GM18909 (cell line): ENCODE measurements at regions not wholly inside any gene's neighbourhood (a gene's known extent, or its start where the extent isn't known, plus 50 kb on each side); places are given as distances from the start of the nearest gene placed in this dataset.
A peak's percentile ranks its signal among the peaks of the same experiment; 100 is the strongest.
"Not testable (repeated sequence)": the region's sequence is repeated elsewhere in the genome, so short reads cannot be mapped to it uniquely, and the experiment has no call there.

Source experiments
- ATAC-seq: cut with Tn5 transposase; IDR thresholded peaks from one replicate; pipeline ENCODE4 v1.9.1; 2021; ENCODE audit warnings: mild to moderate bottlenecking; ENCODE audit not compliant: unreplicated experiment, poor library complexity

DNA sequence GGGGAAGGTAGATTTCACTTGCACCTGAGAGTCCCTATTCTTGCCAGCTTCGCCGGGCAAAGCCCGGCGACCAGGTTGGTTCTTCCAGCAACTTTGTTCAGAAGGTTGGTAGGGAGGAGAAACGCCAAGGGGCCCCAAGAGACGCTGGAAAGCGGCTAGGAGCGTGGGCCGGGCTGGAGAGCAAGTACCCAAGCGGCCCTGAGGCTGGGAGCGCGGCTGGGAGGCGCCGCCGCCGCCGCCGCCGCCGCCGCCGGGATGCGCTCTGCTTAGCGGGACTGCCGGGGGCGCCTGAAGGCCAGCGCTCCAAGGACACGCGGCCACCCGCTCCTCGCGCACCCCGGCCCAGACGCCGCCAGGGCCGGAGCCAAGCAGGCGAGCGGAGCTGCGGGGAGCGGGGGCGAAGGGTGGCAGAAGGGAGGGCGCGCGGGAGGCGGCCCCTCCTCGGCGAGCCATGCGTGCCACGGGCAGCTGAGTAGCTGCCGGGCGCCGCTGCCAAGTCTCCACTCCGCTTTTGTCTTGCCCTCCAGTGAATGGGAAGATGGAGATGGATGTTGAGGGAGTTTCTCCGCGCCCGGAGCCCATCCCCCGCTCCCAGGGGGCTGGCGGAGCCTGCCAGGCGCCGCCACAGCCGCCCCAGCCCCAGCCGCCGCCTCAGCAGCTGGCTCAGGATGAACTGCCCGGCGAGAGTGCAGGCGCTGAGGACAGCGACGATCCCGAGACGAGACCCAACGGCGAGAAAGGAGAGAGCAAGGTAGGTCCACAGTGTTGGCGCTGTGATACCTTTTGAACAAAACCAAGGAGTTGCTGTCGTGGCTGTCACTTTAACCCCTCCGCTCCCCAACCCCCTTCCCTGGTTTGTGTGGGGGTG lies 227.4 kb upstream of the AZI2 start:
- ATAC-seq, result no peak

DNA sequence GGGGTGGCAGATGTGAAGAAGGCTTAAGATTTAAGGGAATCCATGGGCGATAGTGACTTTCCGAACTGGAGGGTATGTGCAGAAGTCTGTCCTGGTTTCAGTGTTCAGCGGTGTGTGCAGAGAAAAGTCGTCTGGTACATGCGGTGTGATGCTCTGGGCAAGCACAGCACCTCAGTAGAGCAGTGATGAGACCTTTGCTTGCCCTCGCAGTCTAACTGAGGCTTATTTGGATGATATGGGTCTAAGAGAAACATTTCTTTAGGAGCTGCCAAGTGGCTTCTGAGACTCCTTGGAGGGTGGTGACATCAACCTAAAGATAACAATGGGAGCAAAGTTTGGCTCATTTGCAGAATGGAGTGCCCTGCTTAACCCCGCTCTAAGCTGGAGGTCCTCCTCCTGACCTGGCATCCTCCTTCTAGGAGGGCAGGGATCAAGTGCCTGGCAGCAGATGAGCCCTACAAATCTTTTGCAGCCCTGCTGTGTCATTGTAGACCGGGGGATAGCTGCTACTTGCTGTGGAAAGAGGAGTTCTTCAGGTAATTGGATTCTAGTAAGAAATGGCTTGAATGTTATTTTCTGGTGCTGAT lies 228.1 kb upstream of the AZI2 start:
- no peak for ATAC-seq

DNA sequence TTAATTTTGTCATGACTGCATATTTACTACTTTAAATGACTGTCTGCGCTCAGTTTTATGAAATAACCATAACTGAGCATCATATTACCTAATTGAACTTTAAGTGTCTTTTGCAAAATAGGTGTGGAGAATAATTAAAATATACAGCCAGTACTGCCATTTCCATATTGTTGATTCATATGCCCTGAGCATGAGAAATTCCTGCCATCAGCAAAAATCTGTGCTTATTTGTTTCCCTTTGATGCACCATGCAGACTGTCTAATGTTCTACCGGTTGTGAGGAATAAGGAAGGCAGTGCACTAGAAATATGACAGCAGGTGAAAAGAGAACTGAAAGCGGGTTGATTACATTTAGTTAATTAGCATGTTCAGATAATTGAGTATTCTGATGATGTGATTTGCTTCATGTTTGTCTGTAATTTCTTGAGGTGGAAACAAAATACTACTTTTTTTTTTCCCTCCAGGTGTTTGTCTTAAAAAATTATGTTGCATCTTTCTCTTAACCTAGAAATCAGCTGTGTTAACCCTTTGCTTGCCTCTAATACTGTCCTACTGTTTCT lies 229.4 kb upstream of the AZI2 start:
- no peak for ATAC-seq

DNA sequence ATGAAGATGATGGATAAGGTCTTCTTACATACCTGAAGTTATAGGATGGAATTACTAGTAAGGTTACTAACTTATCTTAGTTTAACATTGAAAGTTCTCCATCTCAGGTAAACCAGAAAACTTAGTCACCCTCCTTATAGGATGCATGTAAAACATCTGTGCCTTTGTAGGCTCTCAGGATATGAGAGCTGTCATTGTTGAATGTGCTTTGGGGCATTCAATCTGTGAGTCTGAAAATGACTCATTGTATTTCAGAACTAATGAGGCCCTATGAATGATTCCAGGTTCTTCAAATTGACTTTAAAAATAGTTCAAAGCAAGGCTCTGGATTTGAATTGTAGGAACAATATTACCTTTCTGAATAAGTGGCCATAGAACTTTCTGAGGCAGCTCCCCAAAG lies 237.7 kb upstream of the AZI2 start:
- ATAC-seq, result no peak

DNA sequence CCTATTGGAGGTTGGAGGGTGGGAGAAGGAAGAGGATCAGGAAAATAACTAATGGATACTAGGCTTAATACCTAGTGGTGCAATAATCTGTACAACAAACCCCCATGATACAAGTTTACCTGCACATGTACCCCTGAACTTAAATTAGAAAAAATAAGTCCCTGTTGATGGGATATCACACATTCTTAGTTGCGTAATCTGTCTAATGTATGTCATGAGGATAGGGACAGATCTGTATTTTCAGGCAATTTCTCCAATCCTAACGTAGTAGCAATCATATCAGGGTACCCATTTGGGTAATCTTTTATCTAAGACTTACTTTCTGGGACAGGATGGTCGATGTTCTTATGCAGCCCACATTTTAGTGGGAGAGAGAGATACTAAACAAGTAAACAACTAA lies 239.1 kb upstream of the AZI2 start:
- no peak for ATAC-seq

DNA sequence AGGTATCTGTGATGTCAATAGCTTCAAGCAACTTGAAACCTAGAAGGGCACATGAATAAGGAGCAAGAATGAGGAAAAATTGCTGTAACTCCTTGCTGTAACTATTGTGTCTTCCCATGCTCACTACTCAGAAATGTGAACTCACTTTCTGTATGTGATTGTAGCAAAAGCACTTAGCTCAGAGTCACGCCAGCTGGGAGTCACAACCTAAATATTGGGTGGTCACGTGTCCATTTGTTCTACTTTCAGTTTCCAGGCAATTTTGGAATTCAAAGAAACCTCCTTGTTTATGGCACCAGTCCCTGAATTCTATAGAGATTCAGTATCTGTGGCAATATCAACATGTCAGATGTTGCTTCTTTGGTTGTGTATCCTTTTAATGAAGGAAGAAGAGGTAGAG lies 241.6 kb upstream of the AZI2 start:
- ATAC-seq, result no peak

DNA sequence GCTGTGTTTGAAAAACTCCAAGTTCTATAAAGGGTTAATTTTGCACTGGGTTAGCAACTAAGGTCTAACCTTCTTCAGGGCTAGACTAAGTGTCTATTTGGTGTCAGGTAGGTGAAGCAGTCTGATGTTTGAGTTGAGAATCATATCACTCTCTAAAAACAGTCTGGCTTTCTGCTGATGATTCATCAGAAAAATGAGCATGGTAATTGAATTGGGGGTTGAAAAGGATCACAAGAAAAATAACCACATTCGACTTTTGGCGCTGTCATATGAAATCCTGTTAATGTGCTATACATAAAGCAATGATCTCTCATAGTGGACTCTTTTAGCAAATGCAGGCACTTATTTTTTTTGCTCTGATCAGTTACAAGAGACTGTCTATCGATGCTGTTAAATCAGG lies 242.2 kb upstream of the AZI2 start:
- ATAC-seq, result no peak

DNA sequence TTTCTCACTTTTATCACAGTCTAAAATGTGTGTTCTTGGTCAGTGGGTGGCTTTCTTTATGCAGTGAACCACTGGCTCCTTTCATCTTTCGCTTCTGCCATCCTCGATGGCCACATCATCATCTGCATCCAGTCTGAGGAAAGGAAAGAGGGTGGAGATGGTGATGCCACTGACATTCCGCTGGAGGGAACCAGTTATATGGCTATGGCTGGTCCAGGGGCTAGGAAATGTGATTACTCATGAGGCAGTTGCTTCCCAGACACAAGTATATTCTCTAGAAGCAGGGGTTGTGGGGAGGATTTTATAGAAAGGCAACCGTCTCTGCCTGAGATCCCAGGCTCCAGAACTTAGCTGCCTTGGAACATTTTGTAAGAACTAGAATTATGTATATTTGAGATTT lies 246.7 kb upstream of the AZI2 start:
- no peak for ATAC-seq

DNA sequence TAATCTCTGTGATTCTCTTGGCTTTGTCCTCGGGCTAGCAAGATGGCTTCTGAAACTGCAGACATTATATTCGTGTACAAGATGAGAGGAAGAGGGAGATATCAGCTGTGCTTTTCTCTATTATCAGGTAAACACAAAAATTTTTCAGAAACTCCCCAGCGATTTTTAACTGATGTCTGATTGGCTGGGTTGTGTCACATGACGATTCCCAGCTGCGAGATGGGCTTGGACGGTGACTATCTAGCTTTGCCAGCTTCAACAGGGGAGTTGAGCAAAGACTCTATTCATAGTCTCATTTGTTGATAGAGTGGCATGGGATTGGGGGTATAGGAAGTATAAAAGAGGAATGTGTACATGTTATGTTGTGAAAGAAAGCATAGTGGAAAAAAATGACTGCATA lies 248.8 kb upstream of the AZI2 start:
- ATAC-seq, result no peak

DNA sequence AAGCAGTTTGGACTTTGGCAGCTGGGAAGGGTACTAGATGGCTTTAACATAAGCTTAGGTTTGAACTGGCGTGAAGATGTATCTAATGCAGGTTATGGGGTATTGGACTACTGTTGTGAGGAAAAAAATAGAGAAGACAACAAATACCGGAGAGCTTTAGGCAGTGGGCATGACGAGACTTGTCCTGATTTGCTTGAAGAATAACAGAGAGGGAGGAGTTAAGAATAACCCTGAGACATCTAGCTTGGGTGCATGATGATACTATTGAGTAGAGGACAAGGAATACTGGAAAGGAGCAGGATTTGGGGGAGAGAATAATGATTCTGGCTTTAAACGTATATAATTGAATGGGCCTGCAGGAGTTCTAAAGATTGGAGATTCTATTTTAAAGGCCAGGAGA lies 249.5 kb upstream of the AZI2 start:
- no peak for ATAC-seq

DNA sequence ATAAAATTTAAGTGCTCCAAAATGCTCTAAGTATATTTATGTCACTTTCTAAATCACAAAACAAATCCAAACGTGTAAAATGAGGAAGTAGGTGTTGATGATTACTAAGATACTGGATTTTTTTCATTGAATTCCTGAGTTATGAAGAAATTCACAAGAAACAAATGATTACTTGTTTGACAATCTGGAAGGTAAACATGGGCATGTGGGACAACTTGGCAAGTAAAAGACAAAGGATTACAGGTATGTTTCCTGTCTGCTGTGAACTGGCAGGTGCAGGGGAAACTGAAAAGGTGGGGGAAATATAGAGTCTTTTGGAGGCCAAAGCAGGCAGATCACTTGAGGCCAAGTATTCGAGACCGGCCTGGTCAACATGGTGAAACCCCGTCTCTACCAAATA lies 252.7 kb upstream of the AZI2 start:
- ATAC-seq, result no peak

DNA sequence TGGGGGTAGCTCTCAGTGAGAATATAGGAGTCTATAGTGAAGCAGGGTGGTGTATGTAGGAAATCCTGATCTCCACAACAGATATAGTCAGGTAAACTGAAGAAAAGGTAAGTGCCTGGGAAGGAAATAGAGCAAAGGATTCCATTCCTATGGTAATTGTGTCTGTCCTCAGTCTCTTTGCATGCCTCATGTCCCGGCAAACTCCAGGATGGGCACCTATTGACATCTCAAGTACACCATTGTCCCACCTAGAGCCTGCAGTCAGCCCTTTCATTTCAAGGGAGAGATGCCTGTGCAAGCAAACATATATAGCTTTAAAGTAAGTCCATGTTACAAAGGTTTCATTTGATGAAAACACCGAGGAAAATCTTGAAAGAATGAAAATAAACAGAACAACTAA lies 257.7 kb upstream of the AZI2 start:
- ATAC-seq, result no peak

DNA sequence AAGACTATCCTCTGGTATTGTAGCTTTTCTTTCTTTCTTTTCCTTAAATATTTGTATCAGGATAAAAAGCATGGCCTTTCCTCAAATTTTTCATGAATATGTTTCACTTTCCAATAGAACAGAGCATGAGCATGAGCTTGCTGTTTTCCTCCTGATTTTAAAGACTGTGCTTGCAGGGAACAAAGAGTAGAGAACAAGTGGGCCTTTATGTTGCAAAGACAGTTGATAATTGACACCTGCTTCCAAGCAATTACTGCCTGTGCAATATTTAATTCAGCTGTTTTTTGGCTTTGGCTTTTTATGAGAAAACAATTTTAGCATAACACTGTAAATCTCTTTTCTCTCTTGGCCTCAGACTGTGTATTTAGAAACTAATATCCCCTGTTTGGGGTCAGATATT lies 263.6 kb upstream of the AZI2 start:
- no peak for ATAC-seq

DNA sequence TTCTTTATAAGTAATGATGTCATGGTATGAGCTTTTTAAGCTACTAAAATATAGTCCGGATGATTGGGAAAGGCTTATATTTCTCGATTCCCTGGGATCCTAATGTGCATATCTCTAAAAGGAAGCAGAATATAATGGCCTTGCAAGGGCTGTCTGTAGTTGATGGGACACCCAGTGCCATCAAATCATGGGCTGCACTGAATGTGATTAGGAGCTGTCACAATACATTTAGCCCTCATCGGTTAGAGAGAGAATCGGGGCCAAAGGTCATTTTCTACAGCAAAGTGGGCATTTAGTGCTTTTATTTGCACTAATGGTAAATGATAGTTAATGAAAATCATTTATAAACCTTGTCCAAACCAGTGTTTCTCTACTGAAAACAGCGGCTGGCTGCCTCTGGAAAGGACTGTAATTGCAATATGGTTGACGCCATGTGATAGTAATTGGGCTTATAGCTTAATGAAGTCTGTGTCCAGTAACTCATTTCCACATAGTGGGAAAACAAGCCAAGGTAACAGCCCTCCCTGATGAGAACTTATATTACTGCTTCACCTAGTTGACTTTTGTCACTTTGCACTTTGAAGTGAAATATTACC lies 265.0 kb upstream of the AZI2 start:
- no peak for ATAC-seq

DNA sequence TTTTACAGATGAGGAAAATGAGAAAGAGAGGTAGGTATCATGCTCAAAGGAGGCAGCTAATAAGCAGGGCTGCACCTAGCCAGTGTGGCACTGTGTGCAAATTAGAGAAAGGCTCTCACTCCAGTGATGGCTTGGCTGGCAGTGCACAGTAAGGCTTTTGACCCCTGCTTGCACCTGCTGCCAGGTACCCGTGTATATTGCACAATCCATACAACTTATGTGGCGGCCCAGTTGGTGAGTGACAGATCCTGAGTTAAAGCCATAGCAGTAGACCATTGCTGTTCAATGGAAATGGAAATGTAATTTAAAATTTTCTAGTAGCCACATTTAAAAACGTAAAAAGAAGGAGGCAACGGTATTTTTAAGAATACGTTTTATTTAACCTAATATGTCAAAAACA lies 266.4 kb upstream of the AZI2 start:
- ATAC-seq, result no peak

DNA sequence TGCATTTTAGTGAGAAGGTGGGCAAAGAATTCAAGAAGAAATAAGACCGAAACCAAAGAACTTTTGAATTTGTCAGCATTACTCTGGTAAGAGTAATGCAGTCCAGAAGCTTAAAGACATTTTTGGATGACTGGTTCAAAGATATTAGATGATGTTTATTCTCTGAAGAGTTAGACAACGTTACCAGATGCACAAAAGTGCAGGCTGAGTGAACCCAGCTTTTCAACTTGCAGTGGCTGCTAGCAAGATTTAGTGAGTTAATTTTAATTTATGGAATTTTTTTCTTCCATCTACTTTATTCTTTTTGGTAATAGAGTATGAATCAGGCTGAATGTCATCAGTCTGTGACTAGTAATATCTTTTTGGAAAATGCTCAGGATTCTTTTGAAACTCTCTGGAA lies 267.3 kb upstream of the AZI2 start:
- no peak for ATAC-seq

DNA sequence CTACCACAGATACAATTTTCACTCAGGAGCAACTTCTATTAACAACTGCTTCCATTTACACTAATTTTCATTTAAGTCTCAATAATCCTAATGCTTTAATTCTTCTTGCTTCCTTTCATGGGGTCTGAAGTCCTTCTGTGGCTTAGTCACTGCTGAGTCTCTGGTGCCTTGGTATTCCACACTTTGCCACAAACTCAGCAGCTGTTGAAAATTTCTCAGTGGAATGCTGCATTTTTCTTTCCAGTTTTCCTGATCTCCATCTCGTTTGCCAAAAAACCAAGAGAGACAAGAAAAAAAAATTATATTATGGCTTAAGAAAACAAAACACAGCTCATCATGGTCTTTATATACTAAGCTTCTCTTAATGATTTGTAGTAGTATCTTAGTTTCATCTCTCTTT lies 269.2 kb upstream of the AZI2 start:
- no peak for ATAC-seq

DNA sequence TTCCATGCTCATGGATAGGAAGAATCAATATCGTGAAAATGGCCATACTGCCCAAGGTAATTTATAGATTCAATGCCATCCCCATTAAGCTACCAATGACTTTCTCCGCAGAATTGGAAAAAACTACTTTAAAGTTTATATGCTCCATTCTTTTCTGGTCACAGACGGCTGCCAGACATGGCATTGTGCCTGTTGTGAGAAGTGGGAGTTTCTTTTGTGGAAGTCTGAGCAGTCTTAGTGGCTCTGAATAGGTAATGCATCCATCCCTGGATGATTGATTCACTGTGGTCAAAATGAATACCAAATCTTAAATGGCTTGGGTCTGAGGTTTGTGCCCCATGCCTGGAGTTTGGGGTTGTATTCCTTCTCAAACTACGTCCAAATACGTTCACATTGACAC lies 274.5 kb upstream of the AZI2 start:
- ATAC-seq, result no peak

DNA sequence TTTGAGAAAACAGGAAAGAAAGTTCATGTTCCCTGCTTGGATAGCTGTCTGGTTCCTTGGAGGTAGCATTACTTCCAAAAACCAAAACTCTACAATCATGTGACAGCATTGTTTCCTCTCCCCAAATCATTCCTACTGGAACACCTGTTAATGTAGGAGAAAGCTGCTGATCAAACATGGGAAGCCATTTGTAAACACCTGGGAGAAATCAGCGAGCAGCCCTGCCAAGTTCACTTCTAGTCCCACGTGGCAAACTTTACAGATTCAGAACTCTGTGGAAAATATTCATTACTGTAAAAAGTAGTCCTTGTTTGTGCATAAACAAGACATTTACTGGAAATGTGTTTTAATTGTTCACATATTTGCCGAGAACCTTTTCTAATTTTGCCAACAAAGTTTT lies 275.5 kb upstream of the AZI2 start:
- no peak for ATAC-seq

DNA sequence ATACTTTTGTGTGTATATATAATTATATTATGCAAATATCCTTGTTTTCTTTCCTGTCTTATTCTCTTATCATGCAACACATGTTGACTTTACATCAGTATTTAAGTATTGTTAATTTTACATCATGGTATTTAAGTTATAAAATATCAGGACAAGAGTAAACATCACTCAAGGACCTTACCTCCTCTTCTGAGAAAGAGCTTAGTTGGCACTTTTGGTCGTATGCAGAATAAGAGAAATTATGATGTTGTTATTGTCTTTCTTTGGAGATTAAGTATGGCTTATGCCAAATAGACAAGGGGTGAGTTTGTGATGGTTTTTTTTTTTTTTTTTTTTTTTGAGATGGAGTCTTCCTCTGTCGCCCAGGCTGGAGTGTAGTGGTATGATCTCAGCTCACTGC lies 279.2 kb upstream of the AZI2 start:
- not testable (repeated sequence) for ATAC-seq

DNA sequence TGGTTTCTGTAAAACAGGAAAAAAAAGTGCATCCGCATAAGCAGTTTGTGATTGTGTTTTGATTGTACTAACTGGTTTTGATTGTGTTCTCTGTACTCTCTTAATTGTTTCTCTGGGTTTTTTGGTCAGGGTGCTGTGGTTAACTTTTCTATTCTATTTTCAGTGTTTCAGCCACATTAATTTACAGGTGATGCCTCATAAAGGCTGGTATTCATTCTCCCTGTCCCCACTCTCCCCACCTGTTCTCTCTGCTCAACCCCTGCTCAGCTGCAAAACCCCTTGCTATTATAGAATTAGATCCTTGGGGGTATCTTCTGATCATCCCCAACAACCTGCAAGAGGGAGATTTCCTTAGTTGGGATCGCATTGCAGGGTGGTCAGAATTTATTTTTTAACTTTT lies 285.4 kb upstream of the AZI2 start:
- ATAC-seq, result no peak

DNA sequence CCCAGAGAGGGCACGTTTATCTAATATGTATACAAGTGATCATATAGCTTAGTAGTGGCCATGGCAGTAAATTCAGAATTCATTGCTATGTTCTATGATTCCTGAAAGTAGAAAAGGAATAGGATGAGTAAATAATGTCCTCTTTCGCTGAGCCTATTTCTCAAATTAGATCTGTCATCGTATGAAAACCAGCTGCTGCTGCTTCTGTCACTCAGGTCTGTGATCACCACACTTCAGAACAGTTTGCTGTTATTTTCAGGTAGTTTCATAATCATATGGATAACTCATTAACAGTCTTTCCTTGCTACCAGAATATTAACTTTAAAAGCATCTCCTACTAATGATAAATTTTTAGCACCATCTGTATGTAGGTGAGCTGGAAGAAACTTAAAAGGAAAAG lies 289.1 kb upstream of the AZI2 start:
- ATAC-seq, result peak; percentile 52
